ENCODE measurements at regions not wholly inside any gene's neighbourhood (a gene's known extent, or its start where the extent isn't known, plus 50 kb on each side); places are given as distances from the start of the nearest gene placed in this dataset.

- H3K9me3 ChIP-seq (ENCODE audit: insufficient read depth, low read depth, low read length): no peaks in the 10 kb centered on the region
- H3K27me3 ChIP-seq (ENCODE audit: insufficient read depth, low read length, poor library complexity, severe bottlenecking): no peaks in the 10 kb centered on the region
- H3K79me2 ChIP-seq (ENCODE audit: insufficient read depth, low read length): no peaks in the 10 kb centered on the region
- no peaks in the 10 kb centered on the region for H3K4me1 ChIP-seq (ENCODE audit: insufficient read depth, low read length, poor library complexity, severe bottlenecking)
- no peak overlapping the region for H3K9ac ChIP-seq (ENCODE audit: low read depth, low read length, poor library complexity, severe bottlenecking)
- no peak overlapping the region for H3K4me2 ChIP-seq (ENCODE audit: low read depth, low read length, poor library complexity, severe bottlenecking)
- no peak overlapping the region for H3K4me3 ChIP-seq (ENCODE audit: low read length, poor library complexity, severe bottlenecking)
- no peak overlapping the region for H2AFZ ChIP-seq (ENCODE audit: low read length)
- no peaks in the 10 kb centered on the region for H3K36me3 ChIP-seq (ENCODE audit: insufficient read depth, low read length)
- H3F3A ChIP-seq (ENCODE audit: low read depth): no peaks in the 10 kb centered on the region
- no peaks in the 10 kb centered on the region for H4K20me1 ChIP-seq (ENCODE audit: insufficient read depth, low read length, poor library complexity, severe bottlenecking)
- TF ChIP-seq EZH2phosphoT487 (IDR thresholded peaks at IDR 0.05; ENCODE audit: borderline replicate concordance): no peak
- TF ChIP-seq CTCF (conservative IDR thresholded peaks at IDR 0.05; ENCODE audit: low read length): no peak
- no peaks in the 10 kb centered on the region for H3K9me2 ChIP-seq (replicated peaks; ENCODE audit: low read depth, low read length)
Measured at GRCh38 chr4:112858751-112859150, 190.7 kb upstream of the ANK2 start.

GRCh38 chr4:112859456-112860184, 189.8 kb upstream of the ANK2 start:
- Histone ChIP-seq H3K4me3 (ENCODE audit: low read length, poor library complexity, severe bottlenecking) (no peak overlapping the region), H3K9me2 (replicated peaks; ENCODE audit: low read depth, low read length) (no peaks in the 10 kb centered on the region), H4K20me1 (ENCODE audit: insufficient read depth, low read length, poor library complexity, severe bottlenecking) (no peaks in the 10 kb centered on the region), H3K27me3 (ENCODE audit: insufficient read depth, low read length, poor library complexity, severe bottlenecking) (no peaks in the 10 kb centered on the region), H3K4me2 (ENCODE audit: low read depth, low read length, poor library complexity, severe bottlenecking) (no peak overlapping the region), H2AFZ (ENCODE audit: low read length) (no peak overlapping the region), H3K4me1 (ENCODE audit: insufficient read depth, low read length, poor library complexity, severe bottlenecking) (no peaks in the 10 kb centered on the region), H3K79me2 (ENCODE audit: insufficient read depth, low read length) (no peaks in the 10 kb centered on the region), H3K9me3 (ENCODE audit: insufficient read depth, low read depth, low read length) (no peaks in the 10 kb centered on the region), H3K9ac (ENCODE audit: low read depth, low read length, poor library complexity, severe bottlenecking) (no peak overlapping the region), H3K36me3 (ENCODE audit: insufficient read depth, low read length) (no peaks in the 10 kb centered on the region), H3F3A (ENCODE audit: low read depth) (no peaks in the 10 kb centered on the region)
- TF ChIP-seq EZH2phosphoT487 (IDR thresholded peaks at IDR 0.05; ENCODE audit: borderline replicate concordance) (no peak), CTCF (conservative IDR thresholded peaks at IDR 0.05; ENCODE audit: low read length) (no peak)

DNA sequence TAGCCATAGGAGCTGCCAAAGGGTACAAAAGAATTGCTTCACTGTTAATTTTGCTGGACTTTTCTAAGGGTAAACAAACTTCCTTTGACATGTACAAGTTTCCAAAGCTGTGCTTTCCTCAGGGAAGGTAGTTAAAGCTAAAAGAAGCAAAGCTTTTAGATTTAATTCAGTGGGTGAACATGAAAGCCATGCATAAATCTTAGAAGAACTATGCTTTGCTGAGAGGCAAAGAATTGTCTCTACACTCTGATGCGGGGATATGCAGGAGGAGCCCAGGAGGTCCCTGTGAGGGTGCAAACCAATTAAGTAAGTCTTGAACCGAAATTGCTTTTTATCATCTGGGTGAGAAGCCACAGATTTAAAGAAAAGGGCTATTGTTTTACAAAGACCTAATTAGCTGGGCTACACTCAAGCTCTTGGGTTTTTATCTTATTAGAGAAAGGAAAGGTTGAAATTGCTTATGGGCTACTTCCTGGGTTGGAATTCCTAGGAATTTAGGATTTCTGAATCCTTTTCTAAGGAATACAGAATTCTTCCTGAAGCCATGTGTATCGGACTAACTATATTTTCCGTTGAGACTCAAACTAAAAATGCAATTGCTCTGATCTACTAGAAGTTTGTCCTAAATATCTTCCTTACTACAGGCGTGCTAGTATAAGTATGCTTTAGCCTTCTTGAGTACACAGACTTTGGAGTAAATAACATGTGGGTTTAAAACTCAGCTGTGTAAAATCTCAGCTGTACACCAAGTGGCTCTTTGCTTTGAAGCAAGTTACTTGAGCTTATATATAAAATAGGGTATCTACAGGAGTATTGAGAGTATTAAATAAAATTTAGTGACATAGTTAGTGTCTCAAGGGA, 188.4 kb upstream of the ANK2 start:
- Histone ChIP-seq H3K36me3 (ENCODE audit: insufficient read depth, low read length) (no peaks in the 10 kb centered on the region), H3K4me2 (ENCODE audit: low read depth, low read length, poor library complexity, severe bottlenecking) (no peak overlapping the region), H3K79me2 (ENCODE audit: insufficient read depth, low read length) (no peaks in the 10 kb centered on the region), H3K9me3 (ENCODE audit: insufficient read depth, low read depth, low read length) (no peaks in the 10 kb centered on the region), H3K9me2 (replicated peaks; ENCODE audit: low read depth, low read length) (no peaks in the 10 kb centered on the region), H3K9ac (ENCODE audit: low read depth, low read length, poor library complexity, severe bottlenecking) (no peak overlapping the region), H2AFZ (ENCODE audit: low read length) (no peak overlapping the region), H3F3A (ENCODE audit: low read depth) (no peaks in the 10 kb centered on the region), H3K4me3 (ENCODE audit: low read length, poor library complexity, severe bottlenecking) (no peak overlapping the region), H3K4me1 (ENCODE audit: insufficient read depth, low read length, poor library complexity, severe bottlenecking) (no peaks in the 10 kb centered on the region), H4K20me1 (ENCODE audit: insufficient read depth, low read length, poor library complexity, severe bottlenecking) (no peaks in the 10 kb centered on the region), H3K27me3 (ENCODE audit: insufficient read depth, low read length, poor library complexity, severe bottlenecking) (no peaks in the 10 kb centered on the region)
- no peak for TF ChIP-seq EZH2phosphoT487 (IDR thresholded peaks at IDR 0.05; ENCODE audit: borderline replicate concordance)
- no peak for TF ChIP-seq CTCF (conservative IDR thresholded peaks at IDR 0.05; ENCODE audit: low read length)
